H9 (cell line): ENCODE measurements at regions not wholly inside any gene's neighbourhood (a gene's known extent, or its start where the extent isn't known, plus 50 kb on each side); places are given as distances from the start of the nearest gene placed in this dataset.

Source experiments
- DNase-seq: peaks from one replicate; pipeline ENCODE4 v3.0.0-alpha.2; 2017
- H2AFZ ChIP-seq: one replicate; pipeline ENCODE4 v1.6.1; 2013; ENCODE audit warnings: mild to moderate bottlenecking, low read length, control low read depth, moderate library complexity
- H2AK5ac ChIP-seq: 2 replicates; pipeline ENCODE4 v1.6.1; 2013; ENCODE audit warnings: low read length, control low read depth, mixed read lengths; ENCODE audit not compliant: insufficient read length
- H2BK120ac ChIP-seq: one replicate; pipeline ENCODE4 v1.6.1; 2013; ENCODE audit warnings: low read depth, mild to moderate bottlenecking, low read length, control low read depth, inconsistent platforms; ENCODE audit not compliant: poor library complexity, severe bottlenecking
- H2BK12ac ChIP-seq: 2 replicates; pipeline ENCODE4 v1.6.1; 2013; ENCODE audit warnings: low read length, control low read depth, mixed read lengths, low read depth; ENCODE audit not compliant: insufficient read length
- H2BK15ac ChIP-seq: 2 replicates; pipeline ENCODE4 v1.6.1; 2013; ENCODE audit warnings: low read depth, low read length, control low read depth
- H2BK20ac ChIP-seq: one replicate; pipeline ENCODE4 v1.6.1; 2013; ENCODE audit warnings: low read depth, mild to moderate bottlenecking, low read length, control low read depth, inconsistent platforms; ENCODE audit not compliant: poor library complexity, severe bottlenecking
- H2BK5ac ChIP-seq: 2 replicates; pipeline ENCODE4 v1.6.1; 2013; ENCODE audit warnings: low read length, control low read depth, mixed read lengths; ENCODE audit not compliant: insufficient read length
- H3K14ac ChIP-seq: 2 replicates; pipeline ENCODE4 v1.6.1; 2013; ENCODE audit warnings: low read length, control low read depth; ENCODE audit not compliant: insufficient read depth
- H3K18ac ChIP-seq: 2 replicates; pipeline ENCODE4 v1.6.1; 2013; ENCODE audit warnings: low read depth, mild to moderate bottlenecking, mixed read lengths, low read length, control low read depth; ENCODE audit not compliant: insufficient read length
- H3K23ac ChIP-seq: 2 replicates; pipeline ENCODE4 v1.6.1; 2013; ENCODE audit warnings: low read length, control low read depth, mixed read lengths, low read depth; ENCODE audit not compliant: insufficient read length
- H3K23me2 ChIP-seq: 2 replicates; pipeline ENCODE4 v1.6.1; 2013; ENCODE audit warnings: low read depth, mild to moderate bottlenecking, mixed read lengths, low read length, control low read depth; ENCODE audit not compliant: insufficient read length, poor library complexity, severe bottlenecking
- H3K27ac ChIP-seq: 2 replicates; pipeline ENCODE4 v1.5.1; 2013; ENCODE audit warnings: low read length, control low read depth, mixed read lengths, low read depth; ENCODE audit not compliant: insufficient read length
- H3K27me3 ChIP-seq: 2 replicates; pipeline ENCODE4 v1.6.1; 2013; ENCODE audit warnings: low read length, control low read depth, inconsistent platforms; ENCODE audit not compliant: insufficient read depth
- H3K4ac ChIP-seq: 2 replicates; pipeline ENCODE4 v1.6.1; 2013; ENCODE audit warnings: low read depth, mild to moderate bottlenecking, control low read depth, inconsistent platforms, low read length, moderate library complexity
- H3K4me1 ChIP-seq: 2 replicates; pipeline ENCODE4 v1.6.1; 2013; ENCODE audit warnings: low read length, control low read depth, inconsistent platforms; ENCODE audit not compliant: insufficient read depth
- H3K4me2 ChIP-seq: 2 replicates; pipeline ENCODE4 v1.6.1; 2013; ENCODE audit warnings: low read length, control low read depth, mixed read lengths; ENCODE audit not compliant: insufficient read length, insufficient read depth
- H3K56ac ChIP-seq: 2 replicates; pipeline ENCODE4 v1.6.1; 2013; ENCODE audit warnings: low read depth, mild to moderate bottlenecking, mixed read lengths, low read length, control low read depth; ENCODE audit not compliant: insufficient read length
- H3K79me1 ChIP-seq: 2 replicates; pipeline ENCODE4 v1.6.1; 2013; ENCODE audit warnings: low read depth, mild to moderate bottlenecking, moderate library complexity, low read length, control low read depth, inconsistent platforms; ENCODE audit not compliant: insufficient read depth, poor library complexity, severe bottlenecking
- H3K79me2 ChIP-seq: 2 replicates; pipeline ENCODE4 v1.6.1; 2013; ENCODE audit warnings: low read length, control low read depth, inconsistent platforms; ENCODE audit not compliant: insufficient read depth
- H3K9ac ChIP-seq: 2 replicates; pipeline ENCODE4 v1.6.1; 2013; ENCODE audit warnings: low read length, control low read depth, mixed read lengths; ENCODE audit not compliant: insufficient read length; ENCODE audit errors: extremely low read depth
- H3K9me3 ChIP-seq: one replicate; pipeline ENCODE4 v1.6.1; 2013; ENCODE audit warnings: low read depth, low read length, inconsistent platforms; ENCODE audit not compliant: control insufficient read depth
- H3T11ph ChIP-seq: one replicate; pipeline ENCODE4 v1.6.1; 2013; ENCODE audit warnings: mild to moderate bottlenecking, low read length, control low read depth, inconsistent platforms
- H4K20me1 ChIP-seq: one replicate; pipeline ENCODE4 v1.6.1; 2013; ENCODE audit not compliant: control insufficient read depth, insufficient read length, insufficient read depth
- H4K5ac ChIP-seq: 2 replicates; pipeline ENCODE4 v1.6.1; 2013; ENCODE audit warnings: low read depth, mild to moderate bottlenecking, mixed read lengths, low read length, control low read depth; ENCODE audit not compliant: insufficient read length
- H4K8ac ChIP-seq: replicated peaks from 2 replicates; pipeline ENCODE4 v1.6.1; 2013; ENCODE audit warnings: low read length, control low read depth, mixed read lengths, low read depth; ENCODE audit not compliant: insufficient read length
- H4K91ac ChIP-seq: 2 replicates; pipeline ENCODE4 v1.6.1; 2013; ENCODE audit warnings: low read depth, mild to moderate bottlenecking, moderate library complexity, mixed read lengths, low read length, control low read depth; ENCODE audit not compliant: insufficient read length
- H3K27ac Mint-ChIP-seq, 3 experiments: 2 replicates in 2 of 3; 3 replicates in 1 of 3; pipeline ENCODE4 v1.8.0; 2020 to 2021; ENCODE audit warnings: mixed read lengths in 3 of 3, mild to moderate bottlenecking in 1 of 3, moderate library complexity in 1 of 3
- H3K27me3 Mint-ChIP-seq: 2 replicates; pipeline ENCODE4 v1.8.0; 2021; ENCODE audit warnings: low read depth, mild to moderate bottlenecking, moderate library complexity, mixed read lengths
- H3K36me3 Mint-ChIP-seq, 3 experiments: 2 replicates in 2 of 3; 3 replicates in 1 of 3; pipeline ENCODE4 v1.8.0; 2020 to 2021; ENCODE audit warnings: low read depth in 3 of 3, mixed read lengths in 3 of 3; ENCODE audit not compliant: insufficient read depth in 1 of 3
- H3K4me1 Mint-ChIP-seq, 2 experiments: 2 replicates each; pipeline ENCODE4 v1.8.0; 2020; ENCODE audit warnings: mixed read lengths in 2 of 2
- H3K4me3 Mint-ChIP-seq, 2 experiments: 2 replicates in 1 of 2; 3 replicates in 1 of 2; pipeline ENCODE4 v1.8.0; 2020 to 2021; ENCODE audit warnings: mild to moderate bottlenecking in 2 of 2, mixed read lengths in 2 of 2, moderate library complexity in 1 of 2
- H3K9me3 Mint-ChIP-seq, 2 experiments: 2 replicates in 1 of 2; 3 replicates in 1 of 2; pipeline ENCODE4 v1.8.0; 2020; ENCODE audit warnings: mild to moderate bottlenecking in 2 of 2, mixed read lengths in 2 of 2, moderate library complexity in 1 of 2
- WGBS: extraction: QIAGEN DNeasy Blood & Tissue Kit; methylation state at CpG from one replicate; pipeline ENCODE4 v1.1.7; 2013; ENCODE audit warnings: missing lambda C conversion rate, low lambda C conversion rate, mixed read lengths; ENCODE audit not compliant: insufficient read length; ENCODE audit errors: extremely low coverage; 5-methylcytosine and 5-hydroxymethylcytosine counted together
- TF ChIP-seq, protein P1 (sequence below): fragments of 200-600 bp; sonication (generic); conservative IDR thresholded peaks from 3 replicates; pipeline ENCODE4 v1.8.0; 2021; ENCODE audit warnings: antibody characterized with exemption, mild to moderate bottlenecking

DNA sequence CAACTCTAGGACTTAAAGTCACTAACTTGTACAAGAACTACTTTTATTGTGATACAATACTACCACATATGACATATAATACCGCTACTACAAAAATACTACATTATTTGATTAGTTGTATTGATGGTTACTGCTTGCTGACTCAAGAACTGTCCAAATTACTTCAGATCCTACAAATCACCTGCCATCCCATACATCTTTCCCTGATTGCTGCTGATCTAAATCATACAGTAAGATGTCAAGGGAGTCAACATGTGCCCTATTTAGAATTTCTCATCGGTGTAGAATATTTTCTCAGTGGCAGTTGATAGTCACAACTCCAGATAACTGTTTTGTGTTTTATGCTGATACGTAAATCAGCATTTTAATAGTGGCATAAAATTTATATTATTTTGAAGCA is 161.0 kb upstream of the DSEL start:
- Mint-ChIP-seq H3K36me3 (no peaks in the 10 kb centered on the region), H3K9me3 (no peaks in the 10 kb centered on the region), H3K4me3 (no peak overlapping the region), H3K4me1 (peaks cover 2 to 3% of the 10 kb centered on the region in 2 experiments; a peak in 3 of 4 replicates), H3K27me3 (no peaks in the 10 kb centered on the region), H3K27ac (no peak overlapping the region)
- H4K91ac ChIP-seq, result no peak overlapping the region
- no peak overlapping the region for H2BK120ac ChIP-seq
- H3K79me1 ChIP-seq, result no peaks in the 10 kb centered on the region
- no peak overlapping the region for H2BK5ac ChIP-seq
- no peak overlapping the region for H3K23ac ChIP-seq
- TF ChIP-seq, protein P1, sequence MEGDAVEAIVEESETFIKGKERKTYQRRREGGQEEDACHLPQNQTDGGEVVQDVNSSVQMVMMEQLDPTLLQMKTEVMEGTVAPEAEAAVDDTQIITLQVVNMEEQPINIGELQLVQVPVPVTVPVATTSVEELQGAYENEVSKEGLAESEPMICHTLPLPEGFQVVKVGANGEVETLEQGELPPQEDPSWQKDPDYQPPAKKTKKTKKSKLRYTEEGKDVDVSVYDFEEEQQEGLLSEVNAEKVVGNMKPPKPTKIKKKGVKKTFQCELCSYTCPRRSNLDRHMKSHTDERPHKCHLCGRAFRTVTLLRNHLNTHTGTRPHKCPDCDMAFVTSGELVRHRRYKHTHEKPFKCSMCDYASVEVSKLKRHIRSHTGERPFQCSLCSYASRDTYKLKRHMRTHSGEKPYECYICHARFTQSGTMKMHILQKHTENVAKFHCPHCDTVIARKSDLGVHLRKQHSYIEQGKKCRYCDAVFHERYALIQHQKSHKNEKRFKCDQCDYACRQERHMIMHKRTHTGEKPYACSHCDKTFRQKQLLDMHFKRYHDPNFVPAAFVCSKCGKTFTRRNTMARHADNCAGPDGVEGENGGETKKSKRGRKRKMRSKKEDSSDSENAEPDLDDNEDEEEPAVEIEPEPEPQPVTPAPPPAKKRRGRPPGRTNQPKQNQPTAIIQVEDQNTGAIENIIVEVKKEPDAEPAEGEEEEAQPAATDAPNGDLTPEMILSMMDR, result no peak
- H3K9me3 ChIP-seq, result no peaks in the 10 kb centered on the region
- no CpG with 5 or more reads among the region's 3 CpGs for WGBS
- H3K27me3 ChIP-seq, result no peaks in the 10 kb centered on the region
- H3K9ac ChIP-seq, result no peak overlapping the region
- H4K5ac ChIP-seq, result no peak overlapping the region
- no peak overlapping the region for H3T11ph ChIP-seq
- no peaks in the 10 kb centered on the region for H3K23me2 ChIP-seq
- no peak overlapping the region for H2AK5ac ChIP-seq
- no peak overlapping the region for H3K18ac ChIP-seq
- no peak for DNase-seq
- no peaks in the 10 kb centered on the region for H4K20me1 ChIP-seq
- no peak overlapping the region for H2BK12ac ChIP-seq
- no peaks in the 10 kb centered on the region for H3K79me2 ChIP-seq
- H3K14ac ChIP-seq, result no peak overlapping the region
- H3K27ac ChIP-seq, result no peak overlapping the region
- H3K56ac ChIP-seq, result no peak overlapping the region
- no peak overlapping the region for H3K4ac ChIP-seq
- H4K8ac ChIP-seq, result no peak overlapping the region
- no peak overlapping the region for H2AFZ ChIP-seq
- H3K4me2 ChIP-seq, result no peak overlapping the region
- no peak overlapping the region for H2BK20ac ChIP-seq
- H3K4me1 ChIP-seq, result no peaks in the 10 kb centered on the region
- H2BK15ac ChIP-seq, result no peak overlapping the region
